ENCODE measurements at regions not wholly inside any gene's neighbourhood (a gene's known extent, or its start where the extent isn't known, plus 50 kb on each side); places are given as distances from the start of the nearest gene placed in this dataset.
A peak's percentile ranks its signal among the peaks of the same experiment; 100 is the strongest.

DNA sequence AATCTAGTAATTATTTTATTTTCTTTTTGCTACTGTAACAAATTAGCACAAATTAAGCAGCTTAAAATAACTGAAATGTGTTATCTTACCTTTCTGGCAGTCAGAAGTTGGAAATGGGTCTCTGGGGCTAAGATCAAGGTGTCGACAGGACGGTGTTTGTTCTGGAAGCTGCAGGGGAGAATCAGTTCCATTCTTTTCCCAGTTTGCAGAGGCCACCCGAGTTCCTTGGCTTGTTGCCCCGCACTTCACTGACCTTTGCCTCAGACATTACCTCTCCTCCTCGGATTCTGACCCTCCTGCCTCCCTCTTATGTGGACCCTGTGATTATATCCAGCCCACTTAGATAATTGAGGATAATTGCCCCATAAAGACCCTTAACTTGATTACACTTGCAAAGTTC is 61.0 kb upstream of the MAF start:
- H3K9me3 Mint-ChIP-seq (ENCODE audit: unreplicated experiment), result peaks cover 8% of the 10 kb centered on the region
- peaks cover 5% of the 10 kb centered on the region for H3K36me3 Mint-ChIP-seq (ENCODE audit: insufficient read depth, unreplicated experiment)
- ChIA-PET POLR2A (interaction anchor here (0.7 kb wide), 1 partner anchor 10 kb away, joined by 3 read pairs; no protein-coding TSS in a partner anchor), CTCF (no interaction called here)
- no peaks in the 10 kb centered on the region for H3K27me3 Mint-ChIP-seq (ENCODE audit: insufficient read depth, unreplicated experiment)
- no peak for DNase-seq (ENCODE audit: unreplicated experiment)
- no TSS peak for BruUV-seq (replicated peaks)
- H3K4me3 Mint-ChIP-seq (ENCODE audit: unreplicated experiment), result no peak overlapping the region
- no peak overlapping the region for H3K27ac Mint-ChIP-seq (ENCODE audit: low read depth, unreplicated experiment)
- intact Hi-C loops (cut with micrococcal nuclease), result no loop called here
- TF ChIP-seq, protein P1, sequence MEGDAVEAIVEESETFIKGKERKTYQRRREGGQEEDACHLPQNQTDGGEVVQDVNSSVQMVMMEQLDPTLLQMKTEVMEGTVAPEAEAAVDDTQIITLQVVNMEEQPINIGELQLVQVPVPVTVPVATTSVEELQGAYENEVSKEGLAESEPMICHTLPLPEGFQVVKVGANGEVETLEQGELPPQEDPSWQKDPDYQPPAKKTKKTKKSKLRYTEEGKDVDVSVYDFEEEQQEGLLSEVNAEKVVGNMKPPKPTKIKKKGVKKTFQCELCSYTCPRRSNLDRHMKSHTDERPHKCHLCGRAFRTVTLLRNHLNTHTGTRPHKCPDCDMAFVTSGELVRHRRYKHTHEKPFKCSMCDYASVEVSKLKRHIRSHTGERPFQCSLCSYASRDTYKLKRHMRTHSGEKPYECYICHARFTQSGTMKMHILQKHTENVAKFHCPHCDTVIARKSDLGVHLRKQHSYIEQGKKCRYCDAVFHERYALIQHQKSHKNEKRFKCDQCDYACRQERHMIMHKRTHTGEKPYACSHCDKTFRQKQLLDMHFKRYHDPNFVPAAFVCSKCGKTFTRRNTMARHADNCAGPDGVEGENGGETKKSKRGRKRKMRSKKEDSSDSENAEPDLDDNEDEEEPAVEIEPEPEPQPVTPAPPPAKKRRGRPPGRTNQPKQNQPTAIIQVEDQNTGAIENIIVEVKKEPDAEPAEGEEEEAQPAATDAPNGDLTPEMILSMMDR (IDR thresholded peaks at IDR 0.05; ENCODE audit: unreplicated experiment), result no peak
- peaks cover 21% of the 10 kb centered on the region for H3K4me1 Mint-ChIP-seq (ENCODE audit: insufficient read depth, unreplicated experiment)

DNA sequence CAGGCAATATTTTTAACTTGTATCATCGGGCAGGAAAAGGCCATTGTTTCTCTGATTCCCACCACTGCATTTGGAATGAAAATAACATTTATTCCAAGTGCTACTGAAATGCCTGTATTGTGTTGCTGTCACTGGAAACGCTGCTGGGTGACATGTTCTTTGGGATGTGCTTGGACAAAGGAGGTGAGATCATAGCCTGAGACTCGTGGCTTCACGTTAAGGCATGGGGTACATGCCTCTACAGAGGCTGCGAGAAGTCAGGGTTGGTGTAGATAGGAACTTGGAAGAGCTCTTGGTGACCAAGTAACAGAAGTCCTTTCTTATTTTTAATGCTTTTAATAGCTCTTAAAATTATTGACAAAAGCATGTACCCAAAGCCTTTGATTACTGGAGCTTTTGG is 58.8 kb upstream of the MAF start:
- Mint-ChIP-seq H3K27me3 (ENCODE audit: insufficient read depth, unreplicated experiment) (no peaks in the 10 kb centered on the region), H3K27ac (ENCODE audit: low read depth, unreplicated experiment) (no peak overlapping the region), H3K9me3 (ENCODE audit: unreplicated experiment) (peaks cover 8% of the 10 kb centered on the region), H3K36me3 (ENCODE audit: insufficient read depth, unreplicated experiment) (peaks cover 5% of the 10 kb centered on the region), H3K4me1 (ENCODE audit: insufficient read depth, unreplicated experiment) (peaks cover 17% of the 10 kb centered on the region), H3K4me3 (ENCODE audit: unreplicated experiment) (no peak overlapping the region)
- CTCF ChIA-PET, result interaction anchor here (1.6 kb wide), 1 partner anchor 58 kb away, joined by 3 read pairs; no protein-coding TSS in a partner anchor
- intact Hi-C loops (cut with micrococcal nuclease), result loop anchor here (2.0 kb wide), 1 partner anchor 47 kb away; no protein-coding TSS in a partner anchor
- no peak for DNase-seq (ENCODE audit: unreplicated experiment)
- POLR2A ChIA-PET, result interaction anchor here (0.8 to 1.3 kb wide), 3 partner anchors 12 to 99 kb away, joined by 3 to 4 read pairs (median 4); no protein-coding TSS in a partner anchor
- no TSS peak for BruUV-seq (replicated peaks)
- TF ChIP-seq, protein P1 (IDR thresholded peaks at IDR 0.05; ENCODE audit: unreplicated experiment), result no peak

DNA sequence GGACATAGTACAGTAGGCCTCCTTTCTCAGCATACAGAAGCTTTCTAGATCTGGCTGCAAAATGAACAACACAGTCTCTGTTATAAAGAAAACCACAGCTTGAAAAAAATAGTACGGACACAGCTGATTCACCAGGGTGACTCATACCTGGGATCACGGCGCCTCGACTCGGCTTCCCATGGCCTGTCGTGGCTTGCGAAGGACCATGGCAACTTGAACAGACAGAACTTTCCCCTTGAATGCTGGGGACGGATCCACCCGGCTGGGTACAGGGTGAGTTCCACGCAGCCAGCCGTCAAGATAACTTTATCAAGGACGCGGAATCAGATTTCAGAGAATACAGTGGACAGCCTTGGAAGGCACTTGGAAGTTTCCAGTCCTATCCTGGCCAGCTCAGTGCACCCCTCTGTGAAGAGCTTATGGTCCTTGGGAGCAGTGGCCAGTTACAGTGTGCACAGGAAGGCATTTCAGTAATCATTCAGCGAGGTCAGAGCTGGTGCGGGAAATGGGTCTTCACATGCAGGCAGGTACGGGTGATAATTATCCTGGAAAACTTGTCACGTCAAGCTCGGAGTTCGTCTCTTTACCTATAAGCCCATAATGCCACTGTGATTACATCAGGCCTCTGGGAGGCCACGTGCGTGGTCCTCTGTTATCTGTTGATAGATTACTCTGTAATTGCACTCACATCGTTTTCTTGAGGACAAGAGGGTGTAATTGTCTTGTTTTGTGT is 57.9 kb upstream of the MAF start:
- POLR2A ChIA-PET, result interaction anchor here (0.8 to 1.3 kb wide), 10 partner anchors 13 to 100 kb away, joined by 3 to 6 read pairs (median 4); partner anchors contain the start of gene MAF
- H3K9me3 Mint-ChIP-seq (ENCODE audit: unreplicated experiment), result peaks cover 3% of the 10 kb centered on the region
- TF ChIP-seq, protein P1 (IDR thresholded peaks at IDR 0.05; ENCODE audit: unreplicated experiment), result no peak
- no peaks in the 10 kb centered on the region for H3K27me3 Mint-ChIP-seq (ENCODE audit: insufficient read depth, unreplicated experiment)
- BruUV-seq (replicated peaks), result TSS peak; percentile 47
- intact Hi-C loops (cut with micrococcal nuclease), result loop anchor here (2.0 kb wide), 1 partner anchor 46 kb away; no protein-coding TSS in a partner anchor
- peaks cover 17% of the 10 kb centered on the region for H3K4me1 Mint-ChIP-seq (ENCODE audit: insufficient read depth, unreplicated experiment)
- peaks cover 5% of the 10 kb centered on the region for H3K36me3 Mint-ChIP-seq (ENCODE audit: insufficient read depth, unreplicated experiment)
- CTCF ChIA-PET, result interaction anchor here (0.5 to 1.6 kb wide), 6 partner anchors 45 to 654 kb away, joined by 3 to 4 read pairs (median 3); no protein-coding TSS in a partner anchor
- DNase-seq (ENCODE audit: unreplicated experiment), result peak; percentile 91
- peak overlapping the region; percentile 40 for H3K4me3 Mint-ChIP-seq (ENCODE audit: unreplicated experiment)
- H3K27ac Mint-ChIP-seq (ENCODE audit: low read depth, unreplicated experiment), result no peak overlapping the region

DNA sequence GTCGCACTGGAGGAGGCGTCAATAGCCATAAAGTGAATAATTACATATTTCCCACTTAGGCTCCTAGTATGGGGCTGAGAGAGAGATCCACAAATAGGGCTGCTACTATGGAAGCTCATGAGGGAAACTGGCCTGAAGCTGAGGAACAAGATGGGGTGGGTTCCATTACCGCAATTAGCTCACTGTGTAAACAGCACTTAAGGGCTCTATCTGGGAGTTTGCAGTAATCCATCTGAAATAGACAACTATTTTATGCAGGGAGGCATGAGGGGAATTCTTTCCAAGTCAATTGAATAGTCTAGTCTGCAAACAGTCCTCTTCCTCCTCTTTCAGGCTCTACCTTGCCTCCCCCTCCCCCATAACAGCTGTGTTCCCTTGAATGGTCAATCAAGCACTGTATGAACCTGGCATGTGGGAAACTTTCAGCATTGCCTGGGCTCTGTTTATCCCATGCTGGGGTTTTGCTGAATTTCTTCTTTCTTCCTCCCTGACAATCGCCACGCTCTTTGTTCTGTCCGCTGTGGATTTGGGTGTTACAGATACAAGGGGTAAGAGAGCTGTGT is 56.1 kb upstream of the MAF start:
- Mint-ChIP-seq H3K9me3 (ENCODE audit: unreplicated experiment) (no peaks in the 10 kb centered on the region), H3K27me3 (ENCODE audit: insufficient read depth, unreplicated experiment) (no peaks in the 10 kb centered on the region), H3K4me3 (ENCODE audit: unreplicated experiment) (no peak overlapping the region), H3K27ac (ENCODE audit: low read depth, unreplicated experiment) (no peak overlapping the region), H3K4me1 (ENCODE audit: insufficient read depth, unreplicated experiment) (peaks cover 17% of the 10 kb centered on the region), H3K36me3 (ENCODE audit: insufficient read depth, unreplicated experiment) (peaks cover 5% of the 10 kb centered on the region)
- intact Hi-C loops (cut with micrococcal nuclease), result no loop called here
- BruUV-seq (replicated peaks), result no TSS peak
- TF ChIP-seq, protein P1 (IDR thresholded peaks at IDR 0.05; ENCODE audit: unreplicated experiment), result no peak
- ChIA-PET CTCF (interaction anchor here (0.9 kb wide), 2 partner anchors 16 to 102 kb away, joined by 4 to 5 read pairs; no protein-coding TSS in a partner anchor), POLR2A (interaction anchor here (0.6 kb wide), 1 partner anchor 1138 kb away, joined by 3 read pairs; no protein-coding TSS in a partner anchor)
- DNase-seq (ENCODE audit: unreplicated experiment), result no peak

All from MCF 10A (cell line).